Endothelial cell of umbilical vein (primary cell): ENCODE measurements at regions not wholly inside any gene's neighbourhood (a gene's known extent, or its start where the extent isn't known, plus 50 kb on each side); places are given as distances from the start of the nearest gene placed in this dataset.
"Not testable (repeated sequence)": the region's sequence is repeated elsewhere in the genome, so short reads cannot be mapped to it uniquely, and the experiment has no call there.

ENCODE experiments used
- BruUV-seq: library from RNA; stranded (reverse); fragments of 400-500 nt; replicated peaks from 2 replicates; lab custom pipeline; 2021; lab: Mats Ljungman, UMichigan
- CTCF ChIA-PET: fragments of 300-600, 350-600 bp; sonication (Branson Sonifier 250); formaldehyde crosslinking; loops from one replicate; lab custom pipeline; 2021; ENCODE audit warnings: antibody characterized with exemption, inconsistent platforms; lab: Charles Lee
- POLR2A ChIA-PET: fragments of 300-600, 350-600 bp; sonication (Branson Sonifier 250); formaldehyde crosslinking; loops from one replicate; lab custom pipeline; 2021; ENCODE audit warnings: antibody characterized with exemption, inconsistent platforms; lab: Charles Lee
- DNase-seq: peaks from one replicate; pipeline ENCODE4 v3.0.0-alpha.2; 2011; ENCODE audit warnings: low read depth, low spot score
- FAIRE-seq: peaks from 2 replicates; lab custom pipeline; 2011; peaks lifted over from hg19 to GRCh38; lab: Jason Lieb, UNC
- H2AFZ ChIP-seq: 2 replicates; pipeline ENCODE4 v1.6.0; 2012; ENCODE audit warnings: low read depth, low read length, control low read depth, inconsistent platforms
- H3K27ac ChIP-seq: 2 replicates; pipeline ENCODE4 v1.5.1; 2011; ENCODE audit warnings: low read depth, mild to moderate bottlenecking, control low read depth, low read length, moderate library complexity; ENCODE audit not compliant: insufficient read depth
- H3K27me3 ChIP-seq, 2 experiments: 2 replicates each; pipeline versions ENCODE4 v1.6.0 to v1.6.1; 2011; ENCODE audit warnings: low read length in 2 of 2, mixed read lengths in 1 of 2; ENCODE audit not compliant: control insufficient read depth in 2 of 2, insufficient read depth in 2 of 2
- H3K36me3 ChIP-seq, 2 experiments: 2 replicates in 1 of 2; 3 replicates in 1 of 2; pipeline ENCODE4 v1.5.1; 2011; ENCODE audit warnings: low read length in 2 of 2, mild to moderate bottlenecking in 1 of 2, moderate library complexity in 1 of 2; ENCODE audit not compliant: control insufficient read depth in 2 of 2, insufficient read depth in 2 of 2; ENCODE audit errors: extremely low read depth in 1 of 2
- H3K4me1 ChIP-seq: 3 replicates; pipeline ENCODE4 v1.5.1; 2011; ENCODE audit warnings: mild to moderate bottlenecking, low read length; ENCODE audit not compliant: control insufficient read depth, insufficient read depth; ENCODE audit errors: extremely low read depth
- H3K4me2 ChIP-seq: 2 replicates; pipeline ENCODE4 v1.6.1; 2011; ENCODE audit warnings: low read length, control low read depth, mixed read lengths; ENCODE audit not compliant: insufficient read depth
- H3K4me3 ChIP-seq, 3 experiments: fragments of 200-600 bp in 1 of 3; sonication (generic), shearing (Covaris generic) in 1 of 3; replicated peaks in 1 of 3; 2 replicates each; pipeline ENCODE4 v1.5.1; 2011 to 2016; ENCODE audit warnings: control low read depth in 3 of 3, low read length in 3 of 3, mild to moderate bottlenecking in 2 of 3, inconsistent platforms in 1 of 3, low read depth in 1 of 3, moderate library complexity in 1 of 3; ENCODE audit not compliant: insufficient read depth in 1 of 3
- H3K79me2 ChIP-seq: 2 replicates; pipeline ENCODE4 v1.6.0; 2012; ENCODE audit warnings: low read length, inconsistent platforms; ENCODE audit not compliant: control insufficient read depth, insufficient read depth
- H3K9ac ChIP-seq: replicated peaks from 2 replicates; pipeline ENCODE3; 2011; ENCODE audit warnings: low read length, control low read depth; ENCODE audit not compliant: insufficient read depth; ENCODE audit errors: extremely low read depth
- H3K9me1 ChIP-seq: replicated peaks from 3 replicates; pipeline ENCODE4 v1.6.0; 2011; ENCODE audit warnings: mild to moderate bottlenecking, low read length; ENCODE audit not compliant: control insufficient read depth, insufficient read depth; ENCODE audit errors: extremely low read depth
- H3K9me3 ChIP-seq: replicated peaks from 2 replicates; pipeline ENCODE4 v1.5.1; 2012; ENCODE audit warnings: low read length, inconsistent platforms; ENCODE audit not compliant: control insufficient read depth, insufficient read depth
- H4K20me1 ChIP-seq: replicated peaks from 2 replicates; pipeline ENCODE3; 2011; ENCODE audit warnings: mild to moderate bottlenecking, low read length; ENCODE audit not compliant: control insufficient read depth, insufficient read depth; ENCODE audit errors: extremely low read depth
- dilution Hi-C: fragments of 300-500 bp; cut with MboI; formaldehyde crosslinking; loops from one replicate; pipeline ENCODE4 v1.15.0; 2019; ENCODE audit warnings: low sequenced_read_pairs; ENCODE audit not compliant: extremely low pct_ligation_motif_present
- intact Hi-C: fragments of 100-400 bp; cut with micrococcal nuclease; formaldehyde crosslinking; loops from one replicate; pipeline ENCODE4 v1.10.0; 2022

DNA sequence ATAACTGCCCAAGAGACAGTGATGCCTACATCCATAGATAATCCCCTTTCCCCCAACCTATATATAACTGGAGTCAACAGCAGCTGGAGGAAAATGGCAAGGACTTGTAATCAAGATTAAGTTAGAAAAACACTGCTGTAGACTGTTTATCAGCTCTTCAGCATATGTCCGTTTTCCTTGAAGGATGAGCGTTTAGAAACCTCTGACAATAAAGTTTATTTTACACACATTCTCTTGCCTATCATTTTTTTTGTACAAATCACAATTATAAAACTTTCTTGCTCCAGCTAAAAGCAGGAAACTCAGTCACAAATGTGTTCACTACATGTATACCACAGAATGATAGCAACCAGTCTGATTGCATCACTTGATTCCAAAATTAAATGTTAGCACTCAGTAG is 50.8 kb downstream of the PPIAL4G start:
- H3K79me2 ChIP-seq, CTCF ChIA-PET, H3K9ac ChIP-seq, H3K4me2 ChIP-seq, H3K4me1 ChIP-seq, H2AFZ ChIP-seq, H3K9me1 ChIP-seq, H3K4me3 ChIP-seq, H3K27me3 ChIP-seq, H3K27ac ChIP-seq, FAIRE-seq, H4K20me1 ChIP-seq, intact Hi-C loops, dilution Hi-C loops, BruUV-seq, POLR2A ChIA-PET, H3K36me3 ChIP-seq, DNase-seq, H3K9me3 ChIP-seq: not testable (repeated sequence)

DNA sequence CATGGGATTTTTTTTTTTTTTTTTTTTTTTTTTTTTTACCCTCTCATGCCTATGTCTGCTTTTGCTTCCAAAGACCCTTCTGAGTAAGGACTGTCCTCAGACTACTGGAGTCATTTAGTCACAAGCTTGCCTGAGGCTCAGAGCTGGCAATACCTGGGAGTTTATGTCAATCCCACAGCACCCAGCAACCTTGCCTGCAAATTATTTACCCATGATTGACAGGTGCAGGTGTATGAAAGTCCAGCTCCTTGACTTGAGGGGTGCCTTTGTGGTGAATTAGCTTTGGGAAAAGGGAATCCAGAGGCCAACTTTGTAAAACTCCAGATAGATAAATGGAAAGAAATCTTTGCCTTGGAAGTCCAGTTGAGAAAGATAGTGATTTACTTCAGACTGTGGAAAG is 53.2 kb downstream of the PPIAL4G start:
- H3K9me1 ChIP-seq, H2AFZ ChIP-seq, H4K20me1 ChIP-seq, H3K9ac ChIP-seq, H3K27ac ChIP-seq, CTCF ChIA-PET, H3K4me3 ChIP-seq, dilution Hi-C loops, H3K79me2 ChIP-seq, H3K27me3 ChIP-seq, DNase-seq, intact Hi-C loops, H3K9me3 ChIP-seq, H3K4me1 ChIP-seq, H3K4me2 ChIP-seq, BruUV-seq, POLR2A ChIA-PET, FAIRE-seq, H3K36me3 ChIP-seq: not testable (repeated sequence)

DNA sequence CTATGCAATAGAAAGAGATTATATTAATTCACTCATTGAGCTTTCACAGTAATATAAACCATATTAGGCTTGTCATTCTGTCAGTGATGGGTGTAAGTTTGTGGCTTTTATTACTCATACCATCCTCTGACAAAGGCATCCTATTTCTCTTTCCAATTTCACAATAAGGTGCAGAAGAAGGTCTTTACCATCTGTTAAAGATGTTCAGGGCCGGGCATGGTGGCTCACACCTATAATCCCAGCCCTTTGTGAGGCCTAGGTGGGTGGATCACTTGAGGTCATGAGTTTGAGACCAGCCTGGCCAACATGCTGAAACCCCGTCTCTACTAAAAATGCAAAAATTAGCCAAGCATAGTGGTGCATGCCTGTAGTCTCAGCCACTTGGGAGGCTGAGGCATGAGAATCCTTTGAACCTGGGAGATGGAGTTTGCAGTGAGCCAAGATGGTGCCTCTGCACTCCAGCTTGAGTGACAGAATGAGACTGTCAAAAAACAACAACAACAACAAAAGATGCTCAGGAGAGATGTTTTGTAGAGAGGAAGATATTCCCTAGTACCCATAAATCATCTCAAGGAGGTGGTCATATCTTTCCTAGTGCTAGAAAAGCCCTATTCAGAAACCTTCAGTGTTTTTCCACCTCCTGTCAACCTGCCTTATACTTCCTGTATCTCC is 56.0 kb downstream of the PPIAL4G start:
- H3K4me1 ChIP-seq, DNase-seq, POLR2A ChIA-PET, CTCF ChIA-PET, intact Hi-C loops, H3K9me1 ChIP-seq, H4K20me1 ChIP-seq, H3K4me3 ChIP-seq, H2AFZ ChIP-seq, BruUV-seq, H3K9ac ChIP-seq, H3K36me3 ChIP-seq, dilution Hi-C loops, FAIRE-seq, H3K79me2 ChIP-seq, H3K9me3 ChIP-seq, H3K27me3 ChIP-seq, H3K4me2 ChIP-seq, H3K27ac ChIP-seq: not testable (repeated sequence)

DNA sequence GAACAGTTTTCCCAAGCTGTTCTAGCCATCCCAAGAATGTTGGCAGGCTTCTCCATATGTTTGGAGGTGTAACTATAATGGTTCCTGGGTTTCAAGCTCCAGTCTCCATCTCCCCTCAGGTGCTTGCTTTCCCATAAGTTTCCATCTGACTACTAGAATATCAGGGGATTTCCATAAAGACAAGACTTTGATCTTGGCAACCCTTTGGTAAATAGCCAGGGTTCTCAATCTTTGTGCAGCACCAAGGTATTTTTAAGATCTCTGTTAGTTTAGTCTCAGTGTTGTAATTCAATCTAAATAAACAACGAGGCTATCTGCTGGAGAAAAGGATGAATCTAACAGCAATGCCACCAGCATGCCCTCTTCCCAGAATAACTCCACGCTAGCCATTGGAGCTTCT is 56.7 kb downstream of the PPIAL4G start:
- dilution Hi-C loops, H3K36me3 ChIP-seq, H3K27ac ChIP-seq, H3K79me2 ChIP-seq, H3K9me1 ChIP-seq, intact Hi-C loops, BruUV-seq, H3K9ac ChIP-seq, H3K27me3 ChIP-seq, H3K4me3 ChIP-seq, FAIRE-seq, H4K20me1 ChIP-seq, DNase-seq, CTCF ChIA-PET, H3K9me3 ChIP-seq, H3K4me2 ChIP-seq, H2AFZ ChIP-seq, H3K4me1 ChIP-seq, POLR2A ChIA-PET: not testable (repeated sequence)
